BJ (cell line): ENCODE measurements at regions not wholly inside any gene's neighbourhood (a gene's known extent, or its start where the extent isn't known, plus 50 kb on each side); places are given as distances from the start of the nearest gene placed in this dataset.

Experiments
- CTCF ChIA-PET: fragments of 350-600 bp; formaldehyde crosslinking; extraction: SDS; loops from one replicate; lab custom pipeline; 2021; ENCODE audit warnings: antibody characterized with exemption, inconsistent platforms; lab: Yijun Ruan, JAX
- POLR2A ChIA-PET: fragments of 300-600 bp; sonication (Branson Sonifier 250); formaldehyde crosslinking; extraction: SDS; loops from one replicate; lab custom pipeline; 2021; ENCODE audit warnings: antibody characterized with exemption; lab: Charles Lee
- DNase-seq: peaks from one replicate; pipeline ENCODE4 v3.0.0-alpha.2; 2011; ENCODE audit warnings: low read depth
- H3K27me3 ChIP-seq: 2 replicates; pipeline ENCODE4 v1.6.0; 2011; ENCODE audit warnings: low read length; ENCODE audit not compliant: control insufficient read depth, insufficient read depth
- H3K36me3 ChIP-seq: 2 replicates; pipeline ENCODE4 v1.5.1; 2011; ENCODE audit warnings: low read length; ENCODE audit not compliant: control insufficient read depth, insufficient read depth
- H3K4me3 ChIP-seq: 2 replicates; pipeline ENCODE4 v1.5.1; 2011; ENCODE audit warnings: low read depth, mild to moderate bottlenecking, control low read depth, low read length
- CTCF ChIP-seq: IDR thresholded peaks from 2 replicates; pipeline ENCODE4 v1.5.1; 2011; ENCODE audit warnings: low read depth, mild to moderate bottlenecking, control low read depth, inconsistent platforms, low read length, moderate library complexity; ENCODE audit not compliant: insufficient read depth

DNA sequence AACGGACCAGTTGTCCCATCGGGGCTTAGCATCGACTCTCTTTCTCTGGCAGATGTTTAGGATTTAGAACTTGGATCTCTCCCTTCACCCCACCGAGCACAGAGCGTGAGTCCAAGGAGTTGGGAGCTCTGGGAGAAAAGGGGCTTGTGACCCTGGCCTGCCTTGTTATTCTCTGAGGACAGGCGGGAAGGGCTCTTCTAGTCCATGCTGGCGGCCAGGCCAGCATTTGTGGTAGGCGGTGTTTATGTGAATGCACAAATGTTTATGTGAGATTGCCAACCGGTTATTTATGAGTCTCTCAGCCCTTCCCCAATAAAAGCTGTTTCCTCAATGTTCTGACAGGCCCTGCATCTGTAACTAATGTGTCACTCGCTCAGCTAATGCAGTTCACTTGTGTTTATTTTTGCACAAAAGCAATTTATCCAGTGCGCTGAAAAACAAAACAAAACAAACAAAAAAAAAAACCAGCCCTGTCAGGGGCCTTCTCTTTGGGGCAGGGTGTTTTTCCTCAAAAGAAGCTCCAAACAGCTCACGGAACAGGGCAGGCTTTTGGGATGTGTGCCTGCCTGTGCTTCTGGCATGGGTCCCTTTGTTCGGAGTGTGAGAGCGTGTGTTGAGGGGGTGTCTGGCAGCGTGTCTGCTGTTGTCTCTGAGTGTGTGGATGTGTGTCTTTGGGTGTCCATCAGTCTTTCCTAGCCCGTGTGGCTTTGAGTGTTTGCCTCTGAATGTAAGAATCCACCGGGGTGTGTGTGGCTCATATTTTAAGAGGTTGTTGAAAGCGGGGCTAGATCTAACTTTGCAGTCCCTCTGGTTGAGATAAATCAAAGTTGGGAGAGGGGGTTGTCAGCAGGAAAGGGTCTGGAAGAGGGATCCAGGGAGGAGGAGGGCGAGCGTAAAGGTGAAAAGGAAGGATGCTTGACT lies 52.8 kb upstream of the HAAO start:
- no peak for TF ChIP-seq CTCF
- peak; percentile 93 for DNase-seq
- CTCF ChIA-PET, result interaction anchor here (0.6 to 2.0 kb wide), 8 partner anchors 10 to 1070 kb away, joined by 3 to 6 read pairs (median 3); no protein-coding TSS in a partner anchor
- no peaks in the 10 kb centered on the region for H3K27me3 ChIP-seq
- POLR2A ChIA-PET, result interaction anchor here (0.6 kb wide), 2 partner anchors 74 to 706 kb away, joined by 4 to 16 read pairs; no protein-coding TSS in a partner anchor
- H3K4me3 ChIP-seq, result no peak overlapping the region
- no peaks in the 10 kb centered on the region for H3K36me3 ChIP-seq

GRCh38 chr2:42844366-42844765 lies 52.0 kb upstream of the HAAO start:
- H3K4me3 ChIP-seq, result no peak overlapping the region
- H3K27me3 ChIP-seq, result no peaks in the 10 kb centered on the region
- POLR2A ChIA-PET, result no interaction called here
- H3K36me3 ChIP-seq, result no peaks in the 10 kb centered on the region
- TF ChIP-seq CTCF, result no peak
- CTCF ChIA-PET, result interaction anchor here (0.9 to 1.0 kb wide), 2 partner anchors 15 to 16 kb away, joined by 3 to 4 read pairs; no protein-coding TSS in a partner anchor
- DNase-seq, result no peak

- ChIA-PET POLR2A (no interaction called here), CTCF (no interaction called here)
- DNase-seq, result no peak
- Histone ChIP-seq H3K27me3 (no peaks in the 10 kb centered on the region), H3K4me3 (no peak overlapping the region), H3K36me3 (no peaks in the 10 kb centered on the region)
- TF ChIP-seq CTCF, result no peak
Observed at GRCh38 chr2:42843611-42844010, 51.2 kb upstream of the HAAO start.

DNA sequence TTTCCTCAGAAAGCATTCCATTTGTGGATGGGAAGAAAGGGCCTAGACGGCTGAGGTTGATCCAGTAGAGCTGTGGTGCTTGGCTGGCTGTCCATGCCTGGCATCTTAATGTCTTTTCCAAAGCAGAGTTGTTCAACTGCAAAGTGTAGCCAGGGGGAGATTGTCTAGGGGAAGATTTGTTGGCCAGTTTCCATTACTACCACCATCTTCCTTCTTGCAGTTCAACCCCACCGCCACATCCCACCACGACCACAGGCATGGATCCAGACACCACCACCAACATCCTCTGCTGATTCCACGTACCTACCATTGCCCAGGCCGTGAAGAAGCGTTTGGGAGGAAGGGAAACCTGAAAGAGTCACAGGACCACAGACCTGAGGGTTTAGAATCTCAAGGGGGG lies 50.7 kb upstream of the HAAO start:
- no peak for DNase-seq
- TF ChIP-seq CTCF, result no peak
- Histone ChIP-seq H3K27me3 (no peaks in the 10 kb centered on the region), H3K36me3 (no peaks in the 10 kb centered on the region), H3K4me3 (no peak overlapping the region)
- ChIA-PET CTCF (no interaction called here), POLR2A (no interaction called here)

DNA sequence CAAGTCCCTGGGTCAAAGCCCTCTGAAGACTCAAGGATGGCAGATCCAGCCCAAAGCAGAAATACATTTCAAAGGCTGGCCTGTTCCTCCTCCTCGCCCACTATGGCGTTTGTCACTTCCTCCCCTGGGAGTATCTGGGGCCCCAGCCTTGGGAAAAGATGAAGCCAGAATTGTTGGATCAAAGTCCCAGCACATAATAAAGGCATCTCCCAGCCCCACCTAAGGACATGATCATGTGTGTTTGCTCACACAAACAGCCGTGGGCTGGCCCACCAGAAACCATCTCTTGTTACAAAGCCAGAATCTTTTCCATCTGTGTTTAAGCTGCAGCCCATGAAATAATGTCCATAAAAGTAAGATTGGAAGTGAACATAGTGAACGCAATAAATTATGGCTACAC lies 50.1 kb upstream of the HAAO start:
- POLR2A ChIA-PET, result no interaction called here
- TF ChIP-seq CTCF, result no peak
- CTCF ChIA-PET, result interaction anchor here (0.7 kb wide), 1 partner anchor 489 kb away, joined by 3 read pairs; no protein-coding TSS in a partner anchor
- no peak for DNase-seq
- no peaks in the 10 kb centered on the region for H3K27me3 ChIP-seq
- H3K4me3 ChIP-seq, result no peak overlapping the region
- H3K36me3 ChIP-seq, result no peaks in the 10 kb centered on the region
